ENCODE measurements at regions not wholly inside any gene's neighbourhood (a gene's known extent, or its start where the extent isn't known, plus 50 kb on each side); places are given as distances from the start of the nearest gene placed in this dataset.

GRCh38 chr6:167717867-167718266 is 108.8 kb upstream of the AFDN start:
- TF ChIP-seq CTCF (IDR thresholded peaks at IDR 0.05; ENCODE audit: poor library complexity, severe bottlenecking), result no peak
- H3K36me3 ChIP-seq (ENCODE audit: low read depth), result no peaks in the 10 kb centered on the region
- H3K4me3 ChIP-seq (ENCODE audit: severe bottlenecking), result no peak overlapping the region
- no peak overlapping the region for H3K27ac ChIP-seq (ENCODE audit: poor library complexity, severe bottlenecking)
- no peaks in the 10 kb centered on the region for H3K9me3 ChIP-seq (ENCODE audit: severe bottlenecking)
- peaks cover 17% of the 10 kb centered on the region for H3K27me3 ChIP-seq (ENCODE audit: insufficient read depth, poor library complexity, severe bottlenecking)
- ATAC-seq (ENCODE audit: low read depth), result no peak
- DNase-seq (ENCODE audit: low spot score), result no peak
- no peaks in the 10 kb centered on the region for H3K4me1 ChIP-seq (ENCODE audit: insufficient read depth, poor library complexity, severe bottlenecking)

- Histone ChIP-seq H3K36me3 (ENCODE audit: low read depth) (no peaks in the 10 kb centered on the region), H3K4me3 (ENCODE audit: severe bottlenecking) (no peak overlapping the region), H3K27me3 (ENCODE audit: insufficient read depth, poor library complexity, severe bottlenecking) (peaks cover 9% of the 10 kb centered on the region), H3K9me3 (ENCODE audit: severe bottlenecking) (no peaks in the 10 kb centered on the region), H3K4me1 (ENCODE audit: insufficient read depth, poor library complexity, severe bottlenecking) (no peaks in the 10 kb centered on the region), H3K27ac (ENCODE audit: poor library complexity, severe bottlenecking) (no peak overlapping the region)
- DNase-seq (ENCODE audit: low spot score) (no peak), ATAC-seq (ENCODE audit: low read depth) (no peak)
- no peak for TF ChIP-seq CTCF (IDR thresholded peaks at IDR 0.05; ENCODE audit: poor library complexity, severe bottlenecking)
Observed at GRCh38 chr6:167719920-167720319, 106.8 kb upstream of the AFDN start.

- TF ChIP-seq CTCF (IDR thresholded peaks at IDR 0.05; ENCODE audit: poor library complexity, severe bottlenecking), result no peak
- Histone ChIP-seq H3K27ac (ENCODE audit: poor library complexity, severe bottlenecking) (no peak overlapping the region), H3K9me3 (ENCODE audit: severe bottlenecking) (no peaks in the 10 kb centered on the region), H3K27me3 (ENCODE audit: insufficient read depth, poor library complexity, severe bottlenecking) (peaks cover 9% of the 10 kb centered on the region), H3K36me3 (ENCODE audit: low read depth) (no peaks in the 10 kb centered on the region), H3K4me1 (ENCODE audit: insufficient read depth, poor library complexity, severe bottlenecking) (no peaks in the 10 kb centered on the region), H3K4me3 (ENCODE audit: severe bottlenecking) (no peak overlapping the region)
- ATAC-seq (ENCODE audit: low read depth), result no peak
- no peak for DNase-seq (ENCODE audit: low spot score)
Observed at GRCh38 chr6:167720456-167721285, 106.0 kb upstream of the AFDN start.

- Histone ChIP-seq H3K9me3 (ENCODE audit: severe bottlenecking) (no peaks in the 10 kb centered on the region), H3K36me3 (ENCODE audit: low read depth) (no peaks in the 10 kb centered on the region), H3K27me3 (ENCODE audit: insufficient read depth, poor library complexity, severe bottlenecking) (peaks cover 13% of the 10 kb centered on the region), H3K4me3 (ENCODE audit: severe bottlenecking) (no peak overlapping the region), H3K4me1 (ENCODE audit: insufficient read depth, poor library complexity, severe bottlenecking) (no peaks in the 10 kb centered on the region), H3K27ac (ENCODE audit: poor library complexity, severe bottlenecking) (no peak overlapping the region)
- no peak for DNase-seq (ENCODE audit: low spot score)
- no peak for ATAC-seq (ENCODE audit: low read depth)
- TF ChIP-seq CTCF (IDR thresholded peaks at IDR 0.05; ENCODE audit: poor library complexity, severe bottlenecking), result no peak
Observed at GRCh38 chr6:167721291-167721690, 105.4 kb upstream of the AFDN start.

GRCh38 chr6:167722634-167723309 is 103.9 kb upstream of the AFDN start:
- Histone ChIP-seq H3K9me3 (ENCODE audit: severe bottlenecking) (no peaks in the 10 kb centered on the region), H3K4me3 (ENCODE audit: severe bottlenecking) (no peak overlapping the region), H3K27ac (ENCODE audit: poor library complexity, severe bottlenecking) (no peak overlapping the region), H3K27me3 (ENCODE audit: insufficient read depth, poor library complexity, severe bottlenecking) (peaks cover 19% of the 10 kb centered on the region), H3K4me1 (ENCODE audit: insufficient read depth, poor library complexity, severe bottlenecking) (no peaks in the 10 kb centered on the region), H3K36me3 (ENCODE audit: low read depth) (no peaks in the 10 kb centered on the region)
- no peak for ATAC-seq (ENCODE audit: low read depth)
- TF ChIP-seq CTCF (IDR thresholded peaks at IDR 0.05; ENCODE audit: poor library complexity, severe bottlenecking), result no peak
- DNase-seq (ENCODE audit: low spot score), result no peak
